ENCODE measurements at regions not wholly inside any gene's neighbourhood (a gene's known extent, or its start where the extent isn't known, plus 50 kb on each side); places are given as distances from the start of the nearest gene placed in this dataset.
"Not testable (repeated sequence)": the region's sequence is repeated elsewhere in the genome, so short reads cannot be mapped to it uniquely, and the experiment has no call there.

DNA sequence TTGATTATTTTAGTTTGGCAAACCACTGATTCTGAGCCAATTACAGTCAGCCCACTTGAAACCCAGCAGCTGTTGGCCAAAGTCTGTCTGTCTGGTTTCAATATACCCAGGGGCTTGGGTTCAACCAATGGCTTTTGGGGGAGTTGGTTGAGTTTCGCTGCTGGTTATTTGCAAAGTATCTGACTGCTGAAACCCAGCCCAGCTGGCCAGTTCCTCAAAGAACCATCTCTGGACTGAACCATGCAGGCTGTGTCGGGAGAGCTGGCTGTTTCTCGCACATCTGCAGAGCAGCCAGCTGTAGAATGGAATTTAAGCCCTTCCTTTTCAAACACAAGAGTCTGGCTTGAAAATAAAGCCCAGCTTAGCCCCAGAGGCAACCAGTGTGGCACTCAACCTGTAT lies 66.0 kb upstream of the PAX7 start:
- no peak for DNase-seq

DNA sequence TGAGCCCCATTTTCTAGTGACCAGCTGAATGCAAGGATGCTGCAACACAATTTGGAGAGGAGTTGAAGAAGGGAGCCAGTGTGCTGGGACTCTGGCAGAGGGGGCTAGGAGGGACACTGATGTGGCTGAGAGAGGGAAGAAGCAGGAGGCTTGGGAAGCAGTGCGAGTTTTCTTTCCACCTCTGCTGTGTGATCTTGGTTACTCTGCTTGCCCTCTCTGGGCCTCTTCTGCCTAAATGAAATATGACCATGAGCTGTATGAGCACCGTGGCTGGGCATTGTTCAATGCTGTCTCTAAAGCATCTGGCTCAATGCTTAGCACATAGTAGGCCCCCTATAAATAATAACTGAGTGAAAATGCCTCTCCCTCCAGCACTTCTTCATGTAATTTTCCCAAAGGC lies 65.3 kb upstream of the PAX7 start:
- DNase-seq = no peak

DNA sequence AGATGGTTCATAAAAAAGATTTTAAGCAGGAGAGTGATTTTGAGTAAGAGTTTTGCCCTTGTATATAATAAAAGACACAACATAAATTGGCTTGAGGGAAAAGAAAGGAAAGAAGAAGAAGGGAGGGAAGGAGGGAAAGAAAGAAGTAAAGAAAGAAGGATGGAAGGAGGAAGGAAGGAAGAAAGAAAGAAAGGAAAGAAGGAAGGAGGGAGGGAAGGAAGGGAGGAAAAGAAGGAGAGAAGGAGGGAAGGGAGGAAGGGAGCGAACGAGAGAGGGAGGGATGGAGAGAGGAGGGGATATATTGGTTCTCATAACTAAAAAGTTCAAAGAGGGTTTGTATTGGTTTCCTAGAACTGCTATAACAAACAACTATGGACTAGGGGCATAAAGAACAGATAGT lies 62.2 kb upstream of the PAX7 start:
- DNase-seq = no peak

DNA sequence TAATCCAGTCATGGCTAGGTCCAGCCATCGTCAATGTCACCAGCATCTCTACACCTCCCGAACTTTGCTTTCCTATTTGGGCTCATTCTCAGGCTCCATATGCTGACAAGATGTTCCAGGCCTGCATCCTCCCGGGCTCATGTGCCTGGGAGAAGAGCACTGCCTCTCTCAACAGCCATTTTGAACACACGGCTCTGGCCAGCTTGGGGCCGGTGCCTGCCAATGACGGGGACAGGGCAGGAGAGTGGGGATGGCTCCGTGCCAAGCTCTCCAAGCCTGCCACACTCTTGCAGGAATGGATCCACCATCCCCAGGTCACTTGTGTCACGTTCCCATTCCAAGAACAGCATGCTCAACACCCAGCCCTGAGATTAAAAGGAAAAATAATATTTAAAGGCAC lies 61.4 kb upstream of the PAX7 start:
- no peak for DNase-seq

DNA sequence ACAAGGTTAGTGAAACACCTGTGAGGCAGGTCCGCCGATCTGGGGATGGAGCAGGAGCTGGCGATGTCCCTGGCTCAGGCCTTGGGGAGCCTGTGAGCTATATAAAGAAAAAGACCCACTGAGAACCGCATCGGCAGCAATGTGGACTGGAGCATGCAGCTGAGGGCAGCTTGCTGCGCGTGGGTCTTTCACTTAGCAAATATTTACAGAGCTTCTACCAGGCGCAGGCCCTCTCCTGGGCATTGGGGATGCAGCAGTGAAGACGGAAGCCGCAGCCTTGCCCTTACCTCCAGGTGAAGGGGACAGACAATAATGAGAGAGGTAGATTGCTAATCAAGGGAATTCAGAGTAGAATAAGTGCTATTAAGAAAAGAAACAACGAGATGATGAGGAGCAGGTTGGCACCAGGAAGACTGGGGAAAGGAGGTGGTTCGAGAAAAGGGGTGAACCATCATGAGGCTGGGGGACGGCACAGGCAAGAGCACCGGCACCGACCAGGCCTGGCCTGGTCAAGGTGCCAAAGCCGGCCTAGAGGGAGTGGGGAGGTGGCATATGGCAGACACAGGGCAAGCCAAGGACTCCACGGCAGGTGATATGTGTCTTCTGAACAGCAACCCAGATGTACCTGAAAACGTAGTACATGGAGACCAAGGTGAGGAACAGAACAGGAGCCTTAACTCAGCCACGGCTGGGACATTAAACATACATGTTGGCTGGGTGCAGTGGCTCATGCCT lies 60.7 kb upstream of the PAX7 start:
- no peak for DNase-seq

DNA sequence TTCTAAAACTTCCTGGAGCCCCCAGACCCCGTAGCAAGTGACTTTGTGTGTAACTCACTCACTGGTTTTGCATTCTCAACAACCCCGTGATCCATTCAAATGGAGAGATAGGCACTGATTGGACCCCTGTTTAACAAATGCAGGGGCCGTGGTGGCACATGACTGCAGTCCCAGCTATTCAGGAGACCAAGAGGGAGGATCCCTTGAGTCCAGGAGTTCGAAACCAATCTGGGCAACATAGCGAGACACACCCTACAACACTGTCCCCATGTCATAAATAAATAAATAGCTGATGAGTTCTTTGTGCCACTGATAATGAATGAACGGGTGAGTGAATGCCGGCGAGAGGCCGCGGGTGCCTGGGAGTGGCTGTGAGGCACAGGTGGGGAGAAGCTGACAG lies 59.4 kb upstream of the PAX7 start:
- DNase-seq = no peak

DNA sequence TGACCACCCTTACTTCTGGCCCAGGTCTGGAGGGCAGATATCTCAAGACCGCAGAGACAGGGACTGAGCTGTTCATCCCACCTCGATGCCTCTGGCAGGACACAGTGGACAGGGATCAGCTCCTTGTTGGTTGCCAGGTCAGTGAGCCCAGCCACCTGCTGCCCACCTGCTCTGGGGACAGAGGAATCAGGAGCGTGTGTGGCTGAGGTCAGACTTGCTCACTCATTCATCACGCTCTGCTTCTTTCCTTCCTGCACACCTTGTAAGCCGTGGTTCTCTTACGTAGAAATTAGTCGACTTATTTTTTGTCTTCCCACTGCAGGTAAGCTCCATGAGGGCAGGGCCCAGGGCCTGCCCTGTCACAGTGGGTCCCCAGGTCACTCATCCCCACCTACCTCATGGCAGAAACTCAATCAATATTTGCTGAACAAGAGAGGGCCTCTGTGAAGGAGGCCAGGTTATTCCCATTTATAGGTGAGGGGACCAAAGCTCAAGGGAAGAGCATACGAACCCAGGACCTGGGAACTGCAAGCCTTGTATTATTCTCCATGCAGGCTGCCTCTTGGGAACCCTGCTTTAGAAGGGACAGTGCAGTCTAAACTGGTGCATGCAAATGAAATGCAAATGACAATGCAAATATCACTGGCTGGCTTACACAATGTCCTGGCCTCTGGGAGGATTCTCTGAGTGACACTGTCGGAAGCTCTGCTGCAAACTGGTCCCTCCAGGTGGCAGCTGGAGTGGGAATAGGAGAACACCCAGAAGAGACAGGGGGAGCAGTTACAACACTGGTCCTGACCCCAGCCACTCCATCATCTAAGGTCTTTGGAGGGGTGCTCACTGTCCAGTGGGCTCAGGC lies 58.4 kb upstream of the PAX7 start:
- DNase-seq = no peak

DNA sequence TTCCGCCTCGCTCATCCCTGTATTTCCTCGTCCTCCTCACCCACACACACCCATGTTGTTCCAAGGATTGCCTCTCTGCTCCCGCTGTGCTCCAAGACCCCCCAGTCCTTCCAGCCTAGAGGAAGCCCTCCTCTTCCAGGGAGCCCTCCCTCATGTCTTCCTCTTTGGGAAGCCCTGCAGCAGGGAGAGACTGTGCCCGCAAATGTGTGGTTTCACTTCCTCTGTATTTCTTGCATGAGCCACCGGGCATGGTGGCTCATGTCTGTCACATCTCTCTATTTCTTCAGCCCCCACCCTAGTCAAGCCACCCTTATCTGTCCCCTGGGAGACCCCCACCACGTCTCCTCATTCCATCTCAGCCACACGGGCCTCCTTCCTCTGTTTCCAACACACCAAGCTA lies 57.5 kb upstream of the PAX7 start:
- DNase-seq = no peak

DNA sequence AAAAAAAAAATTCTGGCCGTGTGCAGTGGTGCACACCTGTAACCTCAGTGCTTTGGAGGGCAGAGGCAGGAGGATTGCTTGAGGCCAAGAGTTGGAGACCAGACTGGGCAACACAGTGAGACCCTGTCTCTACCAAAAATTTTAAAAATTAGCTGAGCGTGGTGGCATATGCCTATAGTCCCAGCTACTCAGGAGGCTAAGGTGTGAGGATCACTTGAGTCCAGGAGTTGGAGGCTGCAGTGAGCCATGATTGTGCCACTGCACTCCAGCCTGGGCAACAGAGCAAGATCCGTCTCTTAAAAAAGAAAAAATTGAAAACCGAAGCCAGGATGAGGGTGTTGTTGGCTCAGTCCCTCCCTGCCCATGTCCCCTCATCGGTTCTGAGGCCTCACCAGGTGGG lies 55.9 kb upstream of the PAX7 start:
- no peak for DNase-seq

DNA sequence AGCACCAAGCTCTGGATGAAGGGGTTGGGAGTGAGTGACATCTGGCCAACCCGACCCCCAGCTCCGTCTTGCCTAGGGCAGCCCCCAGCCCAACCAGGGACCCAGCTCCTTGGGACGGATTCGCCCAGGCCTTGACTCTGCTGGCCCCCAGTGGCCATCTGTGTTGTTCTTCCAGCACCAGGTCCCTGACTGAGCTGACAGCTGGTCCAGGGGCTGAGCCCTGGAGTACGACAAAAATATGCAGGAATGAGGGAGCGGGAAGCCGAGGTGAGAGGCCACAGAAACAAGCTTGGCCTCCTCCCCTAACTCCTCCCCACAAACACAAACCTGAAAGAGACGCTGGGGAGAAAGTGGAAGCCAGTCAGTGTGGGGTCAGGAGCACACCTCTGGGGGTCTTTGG lies 55.0 kb upstream of the PAX7 start:
- DNase-seq = no peak

DNA sequence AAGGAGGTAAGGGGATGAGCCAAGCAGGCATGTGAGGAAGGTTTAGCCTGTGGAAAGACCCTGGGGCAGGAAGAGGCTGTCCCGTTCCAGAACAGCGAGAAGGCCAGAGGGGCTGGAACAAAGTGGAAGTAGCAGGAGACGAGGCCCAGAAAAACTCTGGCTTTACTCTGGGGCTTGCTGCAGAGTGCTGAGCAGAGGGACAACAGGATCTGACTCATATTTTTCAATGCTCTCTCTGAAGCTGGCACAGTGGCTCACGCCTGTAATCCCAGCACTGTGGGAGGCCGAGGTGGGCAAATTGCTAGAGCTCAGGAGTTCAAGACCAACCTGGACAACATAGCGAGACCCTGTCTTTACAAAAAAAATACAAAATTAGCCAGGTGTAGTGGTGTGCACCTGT lies 52.4 kb upstream of the PAX7 start:
- no peak for DNase-seq

DNA sequence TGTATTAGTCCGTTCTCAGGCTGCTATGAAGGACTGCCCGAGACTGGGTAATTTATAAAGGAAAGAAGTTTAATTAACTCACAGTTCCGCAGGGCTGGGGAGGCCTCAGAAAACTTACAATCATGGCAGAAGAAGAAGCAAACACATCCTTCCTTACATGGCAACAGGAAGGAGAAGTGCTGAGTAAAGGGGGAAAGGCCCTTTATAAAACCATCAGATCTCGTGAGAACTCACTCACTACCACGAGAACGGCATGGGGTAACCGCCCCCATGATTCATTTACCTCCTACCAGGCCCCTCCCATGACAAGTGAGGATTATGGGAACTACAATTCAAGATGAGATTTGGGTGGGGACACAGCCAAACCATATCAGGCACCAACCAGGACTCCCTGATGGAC lies 51.4 kb upstream of the PAX7 start:
- not testable (repeated sequence) for DNase-seq

DNA sequence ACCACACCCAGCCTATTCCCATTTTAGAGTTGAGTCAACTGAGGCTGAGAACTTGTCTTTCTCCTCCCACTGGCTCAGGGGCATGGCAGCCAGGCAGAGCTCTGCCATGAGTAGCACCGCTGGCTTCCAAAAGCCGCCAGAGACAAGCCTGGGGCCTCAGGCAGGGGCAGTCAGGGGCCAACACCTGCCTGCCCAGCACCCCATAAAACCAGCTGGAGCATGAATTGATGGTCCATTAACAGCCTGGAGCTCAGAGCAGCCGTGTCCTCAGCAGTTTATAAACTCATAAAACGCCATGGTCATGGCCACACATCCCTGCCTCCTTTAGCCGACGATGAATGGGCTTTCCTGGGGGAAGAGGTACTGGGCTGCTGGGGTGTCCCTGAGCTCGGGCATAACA lies 50.6 kb upstream of the PAX7 start:
- no peak for DNase-seq

DNA sequence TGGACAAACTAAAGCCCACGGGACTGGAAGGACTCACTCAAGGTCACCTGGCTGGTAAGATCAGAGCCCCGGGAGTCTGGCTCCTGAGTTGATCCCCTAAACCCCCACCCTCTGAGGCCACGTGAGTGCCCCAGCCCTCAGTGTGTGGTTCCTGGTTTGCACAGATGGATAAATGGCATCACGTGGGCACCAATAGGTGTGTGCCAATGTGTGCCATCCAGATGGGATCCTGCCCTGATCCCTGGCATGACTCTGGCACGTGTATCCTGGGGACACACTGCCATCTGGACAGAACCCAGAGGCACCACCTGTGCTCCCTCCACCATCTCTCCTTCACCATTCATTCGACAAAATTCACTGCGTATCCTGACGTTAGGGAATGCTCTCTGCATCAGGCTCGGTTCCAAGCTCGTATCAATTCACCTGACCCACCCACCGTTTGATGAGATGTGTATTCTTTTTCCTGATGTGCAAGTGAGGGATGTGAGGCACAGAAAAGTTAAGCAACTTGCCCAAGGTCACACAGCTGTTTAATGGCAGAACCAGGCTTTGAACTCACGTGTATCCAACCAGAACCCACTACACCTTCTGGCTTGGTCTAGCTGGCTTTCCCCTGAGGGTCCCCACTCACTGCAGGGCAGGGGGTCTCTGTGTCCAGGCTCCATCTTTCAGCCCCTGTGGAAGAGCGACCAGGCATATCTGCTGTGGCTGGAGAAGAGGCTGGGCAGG lies 49.8 kb upstream of the PAX7 start:
- DNase-seq = no peak

Measured in stimulated activated CD4-positive, alpha-beta T cell treated with anti-CD3 and anti-CD28 coated beads, Interleukin-4, amount 100 ng/mL, for 24 hours (primary cell).